ENCODE measurements at regions not wholly inside any gene's neighbourhood (a gene's known extent, or its start where the extent isn't known, plus 50 kb on each side); places are given as distances from the start of the nearest gene placed in this dataset.
"Not testable (repeated sequence)": the region's sequence is repeated elsewhere in the genome, so short reads cannot be mapped to it uniquely, and the experiment has no call there.

DNA sequence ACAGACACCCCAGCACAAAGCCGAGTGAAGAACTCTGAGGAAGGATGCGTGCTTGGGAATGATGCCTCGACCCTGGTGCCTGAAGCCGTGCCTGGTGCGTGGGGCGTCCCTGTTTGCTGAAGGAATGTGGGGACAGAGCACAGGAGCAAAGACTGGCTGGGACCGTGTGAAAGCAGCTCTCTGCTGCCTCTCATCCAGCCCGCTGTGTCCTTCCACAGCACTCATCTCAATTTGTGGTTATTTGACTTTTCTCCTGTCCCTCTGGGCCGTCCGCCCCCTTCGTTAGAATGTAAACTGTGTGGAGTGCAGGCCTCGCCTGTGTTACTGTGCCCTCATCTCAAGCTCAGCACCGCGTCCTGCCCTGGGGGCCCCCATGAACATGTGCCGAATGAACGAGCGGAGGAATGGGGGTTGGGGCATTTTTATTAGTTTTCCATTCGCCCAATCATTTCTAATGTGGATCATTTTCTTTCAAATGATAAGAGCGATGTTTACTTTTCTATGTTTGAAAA is 155.5 kb downstream of the NPIPB11 start:
- not testable (repeated sequence) for DNase-seq (ENCODE audit: low read depth, low spot score); H3K27ac ChIP-seq

DNA sequence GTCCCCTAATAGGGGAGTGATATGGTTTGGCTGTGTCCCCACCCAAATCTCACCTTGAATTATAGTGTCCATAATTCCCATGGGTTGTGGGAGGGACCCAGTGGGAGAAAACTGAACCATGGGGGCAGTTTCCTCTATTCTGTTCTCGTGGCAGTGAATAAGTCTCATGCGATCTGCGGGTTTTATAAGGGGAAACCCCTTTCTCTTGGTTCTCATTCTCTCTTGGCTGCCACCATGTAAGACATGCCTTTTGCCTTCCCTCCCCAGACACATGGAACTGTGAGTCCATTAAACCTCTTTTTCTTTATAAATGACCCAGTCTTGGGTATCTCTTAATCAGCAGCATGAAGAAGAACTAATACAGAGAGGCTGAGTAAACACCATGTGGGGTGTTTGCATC is 156.0 kb downstream of the NPIPB11 start:
- not testable (repeated sequence) for DNase-seq (ENCODE audit: low read depth, low spot score); H3K27ac ChIP-seq

DNA sequence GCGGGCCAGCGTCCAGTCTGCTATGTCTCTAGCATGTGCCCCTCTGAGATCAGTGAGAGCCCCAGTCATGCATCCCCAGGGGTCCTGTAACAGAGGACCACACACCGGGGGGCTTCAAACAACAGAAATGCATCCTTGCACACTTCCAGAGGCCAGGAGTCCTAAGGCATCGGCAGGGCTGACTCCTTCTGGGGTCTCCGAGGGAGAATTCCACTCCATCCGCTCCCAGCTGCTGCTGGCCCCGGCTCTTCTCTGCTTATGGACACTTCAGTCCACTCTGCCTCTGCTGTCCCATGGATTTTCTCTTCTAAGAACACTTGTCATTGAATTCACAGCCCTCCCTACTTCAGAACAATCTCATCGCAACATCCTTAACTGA is 157.6 kb downstream of the NPIPB11 start:
- DNase-seq (ENCODE audit: low read depth, low spot score); H3K27ac ChIP-seq: not testable (repeated sequence)

DNA sequence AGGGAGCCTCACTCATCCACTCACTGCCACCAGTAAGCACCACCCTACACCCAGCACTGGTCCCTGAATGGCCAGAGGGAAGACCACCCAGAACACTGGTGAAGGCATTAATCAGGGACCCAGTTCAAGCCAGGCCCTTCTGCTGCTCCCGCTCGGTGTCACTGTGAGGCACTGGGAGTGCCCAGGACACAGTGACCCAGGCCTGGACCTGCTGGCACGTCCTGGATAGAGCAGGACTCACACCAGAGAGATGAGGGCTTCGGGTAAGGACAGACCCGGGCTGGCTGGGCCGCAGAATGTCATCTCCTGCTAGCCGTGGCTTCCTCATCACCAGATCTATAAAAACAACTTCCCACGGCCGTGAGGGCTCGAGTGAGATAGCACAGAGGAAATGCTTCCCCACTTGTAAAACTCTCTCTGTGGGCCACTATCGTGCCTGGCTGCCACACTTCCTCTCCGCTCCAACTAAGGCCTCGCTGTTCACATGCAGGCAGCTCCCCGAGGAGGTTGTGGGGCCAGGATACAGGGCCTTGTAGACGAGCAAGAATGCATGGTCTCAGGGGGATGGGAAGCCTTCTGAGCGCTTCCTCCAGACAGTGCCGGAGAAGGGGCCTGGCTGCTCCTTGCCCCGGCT is 158.1 kb downstream of the NPIPB11 start:
- H3K27ac ChIP-seq; DNase-seq (ENCODE audit: low read depth, low spot score): not testable (repeated sequence)

DNA sequence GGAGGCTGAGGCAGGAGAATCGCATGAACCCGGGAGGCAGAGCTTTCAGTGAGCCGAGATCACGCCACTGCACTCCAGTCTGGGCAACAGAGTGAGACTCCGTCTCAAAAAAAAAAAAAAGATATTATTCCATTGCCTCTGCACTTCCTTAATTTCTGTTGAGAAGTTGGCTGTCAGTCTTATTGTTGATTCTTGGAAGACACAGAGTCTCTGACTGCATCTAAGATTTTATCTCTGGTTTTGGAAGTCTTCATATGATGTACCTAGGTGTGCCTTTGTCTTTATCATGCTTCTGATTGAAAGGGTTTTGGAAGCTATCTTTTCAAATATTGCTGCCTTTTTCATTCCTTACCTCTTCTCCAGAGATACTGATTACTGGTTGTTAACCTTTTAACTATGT is 160.4 kb downstream of the NPIPB11 start:
- DNase-seq (ENCODE audit: low read depth, low spot score); H3K27ac ChIP-seq: not testable (repeated sequence)

DNA sequence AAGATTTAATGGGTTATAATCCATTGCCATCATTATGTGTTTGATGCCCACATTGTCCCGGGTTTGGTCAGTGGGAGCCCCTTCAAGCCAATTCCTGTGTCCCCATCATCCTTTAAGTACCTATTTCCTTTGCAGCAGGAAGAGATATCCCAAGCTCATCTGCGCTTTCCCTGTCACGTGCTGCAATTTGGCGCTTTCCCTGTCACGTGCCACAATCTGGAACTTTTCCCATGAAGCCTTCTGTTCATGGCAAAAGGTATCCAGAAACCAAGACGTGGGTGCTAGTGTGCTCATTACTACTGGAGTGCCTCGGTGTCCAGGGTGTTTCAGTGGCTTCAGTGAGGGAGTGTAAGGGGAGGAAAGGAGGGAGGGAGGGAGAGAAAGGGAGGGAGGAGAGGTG is 168.5 kb downstream of the NPIPB11 start:
- DNase-seq (ENCODE audit: low read depth, low spot score) = no peak
- no peak overlapping the region for H3K27ac ChIP-seq

DNA sequence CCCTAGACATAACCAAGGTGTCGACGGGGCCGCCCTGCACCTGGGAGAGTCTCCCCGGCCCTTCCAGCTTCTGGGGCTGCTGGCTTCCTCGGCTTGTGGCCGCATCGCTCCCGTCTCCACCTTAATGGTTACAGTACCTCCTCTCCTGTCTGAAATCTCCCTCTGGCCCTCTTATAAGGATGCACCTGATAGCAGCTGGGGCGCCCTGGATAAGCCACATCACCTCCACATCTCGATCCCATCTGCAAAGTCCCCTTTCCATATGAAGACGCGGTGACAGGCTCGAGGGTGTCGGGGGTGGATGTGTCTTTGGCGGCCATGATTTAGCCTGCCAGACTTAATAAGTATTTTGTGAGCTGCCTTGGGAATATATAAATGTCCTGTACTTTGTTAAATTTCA is 169.0 kb downstream of the NPIPB11 start:
- DNase-seq (ENCODE audit: low read depth, low spot score); H3K27ac ChIP-seq: not testable (repeated sequence)

DNA sequence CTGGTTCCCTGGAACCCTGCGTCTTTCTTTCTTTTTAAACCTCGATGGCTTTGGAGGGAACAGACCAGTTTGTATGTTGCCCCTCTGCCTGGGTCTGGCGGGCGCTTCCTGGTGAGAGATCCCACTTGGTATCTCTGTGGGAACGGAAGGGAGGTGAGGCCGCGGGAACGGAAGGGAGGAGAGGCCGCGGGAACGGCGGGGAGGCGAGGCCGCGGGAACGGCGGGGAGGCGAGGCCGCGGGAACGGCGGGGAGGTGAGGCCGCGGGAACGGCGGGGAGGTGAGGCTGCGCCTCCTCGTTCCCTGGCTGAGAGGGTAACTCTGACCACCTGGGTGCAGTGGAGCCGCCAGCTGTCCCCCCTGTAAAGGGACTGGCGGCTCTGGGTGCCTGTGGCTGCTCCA is 169.5 kb downstream of the NPIPB11 start:
- H3K27ac ChIP-seq; DNase-seq (ENCODE audit: low read depth, low spot score): not testable (repeated sequence)

DNA sequence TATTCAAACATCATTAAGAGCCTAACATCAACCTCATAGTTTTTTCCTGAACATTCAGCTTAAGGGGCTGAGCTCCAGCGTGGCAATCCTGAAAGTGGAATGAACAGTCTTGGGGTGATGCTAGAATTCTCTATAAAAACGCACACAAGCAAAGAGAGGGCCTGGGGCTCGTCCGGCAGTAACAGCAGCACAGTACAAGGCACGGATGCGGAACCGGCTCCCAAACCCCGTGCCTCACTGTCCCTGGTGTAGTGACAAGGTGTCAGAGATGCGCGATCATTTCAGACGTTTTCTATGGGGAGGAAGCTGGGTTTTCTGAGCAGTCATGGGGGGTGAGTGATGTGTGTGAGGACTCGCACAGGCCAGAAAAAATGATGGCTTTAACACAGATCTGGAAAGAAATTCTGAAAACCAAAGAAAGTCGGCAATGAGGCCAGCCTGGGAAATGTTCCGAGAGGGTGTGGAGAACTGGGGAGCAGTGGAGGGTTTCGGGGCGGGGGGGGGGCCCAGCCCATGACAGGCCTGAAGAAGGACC is 170.6 kb downstream of the NPIPB11 start:
- H3K27ac ChIP-seq; DNase-seq (ENCODE audit: low read depth, low spot score): not testable (repeated sequence)

DNA sequence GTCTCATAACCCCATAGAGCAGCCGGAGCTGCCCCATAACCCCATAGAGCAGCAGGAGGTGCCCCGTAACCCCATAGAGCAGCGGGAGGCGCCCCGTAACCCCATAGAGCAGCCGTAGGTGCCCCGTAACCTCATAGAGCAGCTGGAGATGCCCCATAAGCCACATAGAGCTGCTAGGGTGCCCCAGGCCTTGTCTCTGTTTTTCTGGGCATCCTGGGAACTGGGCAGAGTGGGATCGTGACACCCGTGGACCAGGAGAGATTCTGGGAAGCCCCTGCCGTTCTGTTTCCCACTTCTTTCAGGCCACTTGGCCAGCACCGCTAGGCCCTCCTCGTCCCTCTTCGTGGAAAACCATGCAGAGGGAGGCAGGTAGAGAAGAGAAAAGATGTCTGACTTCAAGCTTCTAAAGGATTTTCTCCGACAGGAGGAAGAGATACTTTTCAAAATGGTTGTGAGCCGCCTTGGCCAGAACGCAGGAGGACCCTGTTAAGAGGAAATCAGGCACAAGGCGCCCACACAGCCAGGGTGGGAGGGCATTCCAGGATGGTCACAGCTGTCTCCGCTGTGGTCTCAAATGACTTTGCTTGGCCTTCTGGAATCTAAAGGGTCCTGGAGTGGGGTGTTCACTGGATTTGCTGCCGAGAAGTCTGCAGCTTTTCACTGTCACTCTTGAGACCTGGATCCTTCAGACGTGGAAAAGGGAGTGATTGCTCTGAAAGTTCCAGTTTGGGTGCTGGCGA is 171.8 kb downstream of the NPIPB11 start:
- DNase-seq (ENCODE audit: low read depth, low spot score); H3K27ac ChIP-seq: not testable (repeated sequence)

DNA sequence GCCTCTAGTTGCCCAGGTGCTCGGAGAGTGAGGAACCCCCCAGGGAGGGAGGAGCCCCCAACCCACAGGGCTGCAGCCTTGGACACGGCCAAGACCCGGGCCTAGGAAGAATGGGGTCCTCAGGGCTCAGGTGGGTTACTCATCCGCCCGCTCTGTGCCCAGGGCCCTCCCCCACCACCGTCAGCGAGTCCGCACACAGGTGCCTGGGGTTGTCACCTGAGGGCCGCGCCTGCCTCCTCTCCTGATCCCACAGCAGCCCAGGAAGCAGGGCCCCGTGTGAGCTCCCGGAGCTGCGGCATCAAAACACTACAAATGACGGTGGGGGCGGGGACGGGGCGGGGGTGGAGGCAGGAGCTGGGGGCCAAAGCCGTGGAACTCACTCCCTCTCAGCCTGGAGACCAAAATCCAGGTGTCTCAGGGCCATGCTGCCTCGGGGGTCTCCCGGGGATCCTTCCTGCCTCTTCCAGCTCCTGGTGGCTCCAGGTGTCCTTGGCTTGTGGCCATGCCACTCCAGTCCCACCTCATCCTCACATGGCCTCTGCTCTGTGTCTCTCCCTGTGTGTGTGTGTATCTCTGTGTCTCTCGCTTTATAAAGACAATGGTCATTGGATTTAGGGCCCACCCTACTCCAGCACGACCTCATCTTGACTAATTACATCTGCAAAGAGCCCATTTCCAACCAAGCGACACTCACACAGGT is 172.7 kb downstream of the NPIPB11 start:
- H3K27ac ChIP-seq; DNase-seq (ENCODE audit: low read depth, low spot score): not testable (repeated sequence)

DNA sequence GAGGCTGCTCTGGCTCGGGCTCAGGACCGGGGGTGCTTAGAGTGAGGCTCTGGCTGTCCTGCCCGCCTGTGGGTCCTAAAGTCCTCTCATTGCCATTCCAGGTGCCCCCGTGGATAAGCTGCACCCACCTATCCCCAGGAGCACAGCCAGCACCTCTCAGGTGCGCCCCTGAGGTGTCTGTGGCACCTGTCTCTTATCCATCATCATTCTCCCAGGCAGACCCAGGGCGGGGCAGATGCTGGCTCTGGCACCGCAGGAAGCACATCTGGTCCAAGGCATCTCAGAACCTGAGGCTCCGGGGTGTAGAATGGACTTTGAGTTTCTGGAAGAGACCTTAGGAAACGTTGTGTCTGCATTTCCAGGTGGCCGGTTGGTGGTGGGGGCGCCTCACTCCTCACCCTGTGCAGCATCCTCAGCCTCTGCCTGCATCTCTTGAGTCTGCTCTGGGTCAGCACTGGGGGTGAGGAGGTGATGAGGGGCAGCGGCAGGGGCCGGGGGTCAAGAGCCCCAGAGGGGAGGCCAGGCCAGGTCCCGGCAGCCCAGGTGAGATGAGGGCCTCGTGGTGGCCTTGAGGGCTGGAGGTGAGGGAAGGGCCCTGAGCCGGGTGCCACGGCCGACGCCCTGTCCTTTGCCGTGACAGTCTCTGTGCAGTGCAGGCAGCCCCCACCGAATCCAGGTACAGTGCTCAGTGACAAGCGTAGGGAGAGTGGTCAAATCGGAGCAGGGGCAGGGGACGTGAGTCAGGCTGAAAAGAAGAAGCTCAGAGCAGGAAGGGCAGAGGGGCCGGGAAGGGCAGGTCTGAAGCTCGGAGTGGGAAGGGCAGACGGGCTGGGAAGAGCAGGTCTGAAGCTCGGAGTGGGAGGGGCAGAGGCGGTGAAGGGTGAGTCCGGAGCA is 173.5 kb downstream of the NPIPB11 start:
- DNase-seq (ENCODE audit: low read depth, low spot score) = no peak
- H3K27ac ChIP-seq = no peak overlapping the region

DNA sequence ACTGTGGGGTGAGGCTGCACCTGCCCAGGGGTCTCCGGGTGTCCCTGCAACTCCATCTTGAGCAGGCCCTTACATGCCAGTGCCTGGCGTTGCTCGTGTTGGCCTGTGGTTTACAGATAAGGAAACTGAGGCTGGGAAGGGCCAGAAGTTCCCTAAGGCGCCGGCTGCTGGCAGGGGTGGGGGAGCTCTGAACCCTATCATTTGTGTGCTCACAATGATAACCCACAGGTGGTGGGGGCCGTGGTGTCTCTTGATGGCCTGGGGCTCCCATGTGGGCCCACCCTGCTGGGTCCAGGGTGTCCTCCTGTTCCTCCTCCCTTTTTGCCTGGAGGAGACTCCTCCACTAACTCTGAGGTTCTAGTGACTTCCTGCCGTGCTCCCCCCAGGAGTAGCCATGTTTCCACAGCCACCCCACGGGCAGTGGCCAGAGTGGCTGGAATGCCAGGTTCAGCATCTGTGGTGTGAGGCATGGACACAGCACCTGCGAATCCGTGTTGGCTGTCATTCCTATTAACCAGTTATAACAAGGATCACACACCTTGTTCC is 174.3 kb downstream of the NPIPB11 start:
- DNase-seq (ENCODE audit: low read depth, low spot score); H3K27ac ChIP-seq: not testable (repeated sequence)

DNA sequence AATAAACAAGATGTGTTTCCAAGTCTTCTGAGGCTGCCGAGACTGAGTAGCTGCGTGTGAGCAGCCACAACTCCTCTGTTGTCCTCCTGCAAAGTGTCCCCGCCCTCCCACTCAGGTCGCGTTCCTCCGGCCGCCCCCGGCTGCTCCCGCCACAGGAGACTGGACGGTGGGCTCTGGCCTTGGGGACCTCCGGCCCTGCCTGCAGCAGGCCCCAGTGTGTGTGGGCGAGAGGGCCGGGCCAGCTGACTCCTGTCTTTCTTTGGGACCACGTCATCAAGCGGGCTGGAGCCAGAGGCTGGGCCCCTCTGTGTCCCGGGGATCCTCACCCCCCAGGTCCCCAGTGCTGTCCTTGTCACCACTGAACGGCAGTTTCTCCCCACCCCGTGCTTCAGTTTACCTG is 175.3 kb downstream of the NPIPB11 start:
- no peak for DNase-seq (ENCODE audit: low read depth, low spot score)
- no peak overlapping the region for H3K27ac ChIP-seq

DNA sequence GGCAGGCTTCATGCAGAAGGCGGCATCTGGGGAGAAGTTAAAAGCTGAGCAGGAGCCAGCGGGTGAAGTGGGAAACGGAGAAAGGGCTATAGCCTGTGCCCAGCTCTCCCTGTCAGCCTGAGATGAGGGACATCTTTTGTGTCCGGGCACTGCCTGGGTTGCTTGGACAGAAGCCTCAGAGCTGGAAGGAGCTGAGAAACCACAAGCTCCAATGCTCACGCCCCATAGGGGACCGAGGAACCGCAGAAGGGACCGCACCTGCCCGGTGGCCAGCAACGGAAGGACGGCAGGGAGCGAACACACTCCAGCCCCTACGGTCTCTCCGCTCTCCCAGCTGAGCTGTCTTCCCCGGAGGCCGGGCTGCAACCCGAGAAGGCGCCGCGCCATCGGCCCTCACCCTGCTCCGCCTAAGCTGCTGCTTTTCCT is 175.8 kb downstream of the NPIPB11 start:
- DNase-seq (ENCODE audit: low read depth, low spot score) = no peak
- no peak overlapping the region for H3K27ac ChIP-seq

DNA sequence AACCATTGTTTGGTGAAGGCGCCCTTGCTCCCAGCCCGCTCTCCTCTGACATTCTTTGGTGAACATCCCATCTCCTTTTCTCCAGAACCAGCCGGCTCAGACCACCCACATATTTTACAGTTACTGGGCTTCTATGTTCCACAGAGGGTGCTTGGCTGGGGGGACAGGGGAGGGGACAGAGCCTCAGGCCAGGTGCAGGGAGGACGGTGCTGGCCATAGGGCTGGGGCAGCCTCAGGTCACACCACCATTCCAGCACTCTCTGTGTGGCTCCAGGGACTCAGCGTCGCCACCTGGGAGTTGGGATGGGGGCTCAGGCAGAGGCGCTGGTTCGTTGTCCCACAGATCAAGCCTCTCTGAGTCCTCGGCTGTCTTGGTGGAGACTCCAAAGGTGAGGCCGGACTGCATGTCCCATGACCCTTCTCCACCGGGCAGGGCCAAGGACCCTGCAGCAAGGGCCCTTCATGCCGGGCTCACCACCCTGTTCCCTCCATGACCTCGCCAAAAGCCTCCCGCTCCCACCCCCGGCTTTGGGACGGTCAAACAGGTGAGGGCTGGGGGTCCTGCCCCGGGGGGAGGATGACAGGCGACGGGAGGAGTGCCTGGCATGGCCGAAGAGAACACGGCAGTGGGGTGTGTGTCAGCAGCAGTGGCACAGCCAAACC is 176.4 kb downstream of the NPIPB11 start:
- not testable (repeated sequence) for DNase-seq (ENCODE audit: low read depth, low spot score); H3K27ac ChIP-seq

DNA sequence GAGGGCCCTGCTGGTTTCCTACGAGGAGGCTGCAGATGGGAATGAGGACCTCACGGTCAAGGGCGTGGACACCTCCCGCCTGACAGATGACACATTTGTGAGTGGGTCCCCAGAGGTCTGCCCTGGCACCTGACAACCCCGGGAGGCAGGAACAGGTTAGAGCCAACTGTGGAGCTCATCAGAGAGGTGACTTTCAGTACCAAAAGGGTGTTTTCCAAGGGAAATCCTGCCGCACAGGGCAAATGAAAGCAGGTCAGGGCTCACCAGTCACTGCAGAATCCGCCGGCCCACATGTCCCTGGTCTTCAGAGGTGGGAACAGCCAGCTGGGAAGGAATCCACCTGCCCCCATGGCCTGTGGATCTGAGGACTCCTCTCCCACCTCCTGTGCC is 176.9 kb downstream of the NPIPB11 start:
- not testable (repeated sequence) for H3K27ac ChIP-seq; DNase-seq (ENCODE audit: low read depth, low spot score)

DNA sequence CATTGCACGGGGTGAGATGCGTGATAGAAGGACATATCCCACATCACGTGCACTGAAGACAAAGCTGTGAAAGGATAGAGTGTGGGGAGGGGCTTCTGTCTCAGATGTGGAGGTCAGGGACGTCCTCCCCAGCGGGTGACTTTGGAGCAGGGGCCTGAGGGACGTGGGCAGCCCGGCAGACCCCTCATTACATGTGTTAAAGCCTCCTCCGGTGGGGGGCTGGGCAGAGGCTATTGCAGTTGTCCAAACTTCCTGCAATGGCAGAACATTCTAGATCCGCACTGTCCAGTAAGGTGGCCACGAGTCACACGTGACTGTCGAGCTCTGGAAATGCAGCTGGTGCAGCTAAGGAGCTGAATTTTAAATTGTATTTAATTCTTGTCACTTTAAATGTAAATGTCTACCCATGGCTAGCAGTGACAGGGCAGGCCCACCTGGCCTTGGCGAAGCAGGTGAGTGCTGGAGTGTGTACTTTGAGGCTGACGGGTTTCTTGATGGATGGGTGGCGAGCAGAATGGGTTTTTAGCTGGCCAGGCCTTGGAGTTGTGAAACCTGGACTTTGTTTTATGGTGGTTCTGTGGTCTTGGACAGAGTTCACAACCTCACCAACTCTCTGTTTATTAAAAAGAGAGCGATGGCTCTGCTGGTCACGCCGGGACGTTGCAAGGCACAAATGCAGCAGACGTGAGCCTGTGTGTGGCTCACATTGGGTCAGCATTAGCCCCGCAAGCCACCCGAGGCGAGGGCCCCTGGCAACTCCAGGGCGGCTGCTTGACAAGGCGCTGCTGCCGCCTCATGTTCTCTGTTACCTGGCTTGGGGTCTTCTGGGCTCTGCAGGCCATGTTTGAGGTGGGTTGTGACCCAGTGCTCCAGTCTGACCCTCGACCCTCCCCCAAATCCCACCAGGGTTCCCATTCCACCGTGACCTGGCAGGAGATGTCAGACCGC is 177.6 kb downstream of the NPIPB11 start:
- not testable (repeated sequence) for DNase-seq (ENCODE audit: low read depth, low spot score); H3K27ac ChIP-seq

All from epithelial cell of prostate (primary cell).